ENCODE measurements at regions not wholly inside any gene's neighbourhood (a gene's known extent, or its start where the extent isn't known, plus 50 kb on each side); places are given as distances from the start of the nearest gene placed in this dataset.
"Not testable (repeated sequence)": the region's sequence is repeated elsewhere in the genome, so short reads cannot be mapped to it uniquely, and the experiment has no call there.

DNA sequence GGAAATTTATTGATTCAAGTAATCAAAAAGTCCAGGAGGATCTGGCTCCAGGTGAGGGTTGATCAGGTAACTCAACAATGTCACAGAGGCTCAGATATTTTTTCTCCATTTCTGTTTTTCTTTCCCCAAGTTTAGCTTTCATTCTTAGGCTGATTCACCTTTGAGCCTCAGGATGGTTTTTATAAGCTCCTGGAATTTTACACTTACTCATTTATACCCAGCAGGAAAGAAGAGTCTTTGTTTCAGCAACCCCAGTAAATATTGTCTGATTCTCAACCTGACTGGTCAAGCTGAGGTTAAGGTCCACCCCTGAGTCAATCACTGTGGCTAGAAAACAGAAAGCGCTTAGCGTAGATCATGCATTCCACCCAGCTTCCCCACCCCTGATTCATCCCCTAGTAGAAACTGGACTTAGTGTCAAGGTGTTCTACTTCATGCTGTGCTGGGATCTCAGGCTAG, 500.6 kb downstream of the KIF4B start:
- DNase-seq = no peak

DNA sequence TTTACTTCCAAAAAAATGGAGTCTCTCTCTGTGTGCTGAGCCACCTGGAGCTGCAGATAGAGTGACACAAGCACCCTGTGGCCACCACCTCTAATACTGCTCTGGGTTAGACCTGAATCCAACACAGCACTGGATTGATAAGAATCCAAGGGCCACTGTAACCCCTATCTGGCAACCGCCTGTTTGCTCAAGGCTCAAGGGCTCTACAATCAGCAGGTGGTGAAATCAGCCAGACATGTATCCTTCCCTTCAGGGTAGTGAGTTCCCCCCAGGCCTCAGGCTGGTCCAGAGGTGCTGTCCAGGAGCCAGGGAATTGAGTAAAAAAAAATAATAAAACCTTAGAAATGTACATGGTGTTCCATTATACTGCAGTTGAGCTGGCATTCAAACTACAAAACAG, 509.0 kb downstream of the KIF4B start:
- DNase-seq = no peak

DNA sequence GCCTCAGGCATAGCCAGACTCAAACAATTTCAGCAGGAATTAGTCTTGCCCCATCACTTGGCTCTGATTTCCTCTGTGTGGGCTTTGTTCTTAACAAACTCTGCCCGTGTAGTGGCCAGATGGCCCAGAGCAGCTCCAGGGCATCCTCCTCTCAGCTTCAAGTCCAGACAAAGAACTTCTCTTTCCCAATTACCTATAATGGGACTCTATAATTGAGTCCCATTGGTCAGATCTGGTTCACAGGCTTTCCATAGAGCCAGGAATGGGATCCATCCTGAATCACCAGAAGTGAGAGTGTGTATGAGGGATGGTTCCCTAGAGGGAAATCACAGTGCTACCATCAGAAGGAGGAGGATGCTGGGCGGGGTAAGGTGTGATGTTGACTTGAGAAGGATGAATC, 515.8 kb downstream of the KIF4B start:
- no peak for DNase-seq

DNA sequence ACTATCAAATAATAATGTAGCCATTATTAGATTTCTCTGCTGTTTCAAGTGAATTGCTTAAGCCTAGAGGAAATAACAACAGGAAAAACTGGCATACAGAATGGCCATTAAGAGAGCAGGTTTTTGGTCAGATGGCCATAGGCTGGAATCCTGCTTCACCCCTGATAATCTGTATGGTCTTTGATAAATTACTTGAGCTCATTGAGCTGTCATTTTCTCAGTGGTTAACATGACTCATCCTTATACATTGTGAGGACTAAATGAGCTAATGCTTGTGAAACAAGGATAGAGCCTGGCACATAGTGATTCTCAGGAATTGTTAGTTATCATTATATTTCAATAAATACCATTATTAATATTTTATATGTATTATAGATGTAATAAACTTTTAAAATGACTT, 516.5 kb downstream of the KIF4B start:
- no peak for DNase-seq

DNA sequence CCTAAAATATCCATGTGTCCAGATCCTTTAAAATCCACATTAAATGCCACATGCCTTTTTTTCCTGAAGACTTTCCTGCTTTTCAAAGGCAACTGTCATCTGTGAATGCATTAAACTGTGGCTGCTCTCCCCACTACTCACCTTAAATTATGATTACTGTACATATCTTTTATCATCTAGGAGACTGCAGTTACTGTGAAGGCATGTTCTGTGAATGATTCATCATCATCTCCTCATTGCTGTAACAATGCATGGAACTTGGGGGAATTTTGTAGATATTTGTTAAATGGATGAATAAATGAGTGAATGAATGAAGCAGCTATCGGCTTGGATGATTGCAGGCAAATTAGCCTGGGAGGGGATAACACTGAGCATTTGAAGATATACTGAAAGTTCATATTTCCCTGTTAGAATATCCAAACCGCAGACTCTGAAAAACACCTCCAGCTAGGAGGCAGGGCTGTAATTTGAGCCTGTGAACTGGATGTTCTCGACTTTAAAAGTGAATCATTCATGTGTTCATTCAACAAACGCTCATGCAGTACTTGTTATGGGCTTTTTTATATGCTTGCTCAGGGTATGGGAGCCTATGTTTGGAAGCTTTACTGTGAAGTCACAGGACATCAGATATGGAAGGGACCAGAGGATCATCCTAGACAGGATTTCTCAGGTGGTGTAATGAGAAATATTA, 519.2 kb downstream of the KIF4B start:
- DNase-seq = no peak

DNA sequence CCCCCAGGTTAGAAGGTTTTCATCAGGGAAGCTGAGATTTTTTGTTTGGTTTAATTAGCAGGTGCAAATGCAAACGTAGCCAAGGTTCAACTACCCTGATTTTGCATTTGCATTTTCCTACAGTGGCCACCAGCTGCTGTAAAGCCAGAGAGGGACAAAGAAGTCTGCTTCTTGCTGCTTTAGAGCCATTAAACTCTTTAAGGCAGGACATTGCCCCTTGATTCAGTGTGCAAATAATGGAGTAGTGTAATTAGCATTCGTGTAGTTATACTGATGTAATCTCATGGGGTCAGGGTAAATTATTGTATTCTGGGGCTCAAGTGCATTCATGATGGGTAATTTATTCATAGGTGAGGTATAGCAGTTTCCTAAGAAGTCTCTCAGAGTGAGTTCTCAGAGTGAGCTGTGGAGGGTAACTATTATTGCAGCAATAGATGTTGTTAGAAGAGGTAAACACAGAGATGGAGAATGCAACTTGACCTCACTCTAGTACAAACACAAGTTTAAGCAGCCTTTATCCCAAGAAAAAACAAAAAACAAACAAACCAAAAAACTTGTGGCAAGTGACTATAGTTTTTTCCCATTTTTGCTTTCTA, 526.5 kb downstream of the KIF4B start:
- no peak for DNase-seq

DNA sequence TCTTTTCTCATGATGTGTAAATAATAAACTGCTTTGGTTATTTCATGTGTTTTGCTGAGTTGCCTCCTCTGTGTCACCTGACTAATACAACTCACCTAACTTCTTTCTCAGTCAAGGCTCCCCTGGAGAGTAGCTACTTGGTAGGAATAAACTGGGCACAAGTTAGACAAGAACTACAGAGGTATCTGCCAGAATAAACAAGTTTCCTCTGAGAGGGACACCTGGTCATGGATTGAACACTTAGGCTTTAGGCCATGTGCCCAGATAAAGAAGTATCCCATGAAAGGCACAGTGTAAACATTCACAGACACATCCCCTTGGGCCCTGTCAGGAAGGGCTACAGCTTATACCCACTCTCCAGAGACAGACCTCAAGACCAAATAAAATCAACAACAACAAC, 532.5 kb downstream of the KIF4B start:
- no peak for DNase-seq

DNA sequence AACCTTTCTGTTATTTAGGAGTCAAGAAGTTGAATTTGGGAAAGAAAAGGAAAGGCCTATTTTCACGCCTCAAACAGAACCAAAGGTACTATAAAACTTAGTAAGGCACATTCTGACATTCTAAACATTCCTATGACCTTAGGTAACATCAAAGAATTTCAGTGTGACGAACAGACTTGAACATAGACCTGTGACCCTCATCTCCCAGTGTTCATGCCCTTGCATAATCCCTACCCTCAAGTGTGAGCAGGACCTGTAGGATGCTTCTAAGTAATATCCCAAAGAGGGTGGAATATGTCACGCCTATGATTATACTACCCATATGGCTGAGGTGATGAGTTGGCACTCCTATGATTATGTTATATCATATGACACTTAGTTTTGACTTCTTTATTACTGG, 540.9 kb downstream of the KIF4B start:
- no peak for DNase-seq

DNA sequence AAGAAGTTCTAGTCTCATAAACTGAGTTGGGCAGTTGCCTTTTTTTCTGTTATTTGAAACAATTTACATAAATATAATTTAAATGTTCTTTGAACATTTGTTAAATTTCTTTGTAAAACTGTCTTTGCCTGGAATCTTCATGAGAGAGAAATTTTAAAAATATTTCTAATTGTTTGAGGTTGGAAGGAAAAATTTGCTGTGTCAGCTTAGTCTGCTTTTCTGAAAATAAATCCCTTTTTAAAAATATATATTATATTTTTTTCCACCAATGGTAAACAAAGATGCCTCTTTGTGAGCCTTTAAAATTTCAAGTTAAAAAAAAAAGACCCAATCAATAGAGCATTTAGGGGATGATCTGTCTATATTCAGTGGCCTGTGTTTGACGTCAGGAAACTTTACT, 542.7 kb downstream of the KIF4B start:
- no peak for DNase-seq

DNA sequence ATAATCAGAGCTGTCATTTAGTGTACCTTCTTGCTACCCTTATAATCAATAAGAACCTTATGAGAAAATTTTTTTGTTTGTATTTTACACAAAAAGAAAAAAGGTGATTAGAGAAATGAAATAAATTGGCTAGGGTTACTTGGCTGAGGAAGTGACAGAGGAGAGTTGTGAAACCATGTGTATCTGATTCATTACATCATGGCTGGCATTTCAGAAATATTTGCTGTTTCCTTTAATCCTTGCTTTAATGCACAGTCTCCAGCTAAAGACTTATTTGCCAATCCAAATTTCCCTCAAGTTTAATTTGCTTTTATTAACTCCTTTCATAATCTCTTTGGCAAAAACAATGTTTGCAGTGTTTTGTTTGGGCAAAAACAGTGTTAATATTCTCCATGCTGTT, 543.1 kb downstream of the KIF4B start:
- DNase-seq = no peak

DNA sequence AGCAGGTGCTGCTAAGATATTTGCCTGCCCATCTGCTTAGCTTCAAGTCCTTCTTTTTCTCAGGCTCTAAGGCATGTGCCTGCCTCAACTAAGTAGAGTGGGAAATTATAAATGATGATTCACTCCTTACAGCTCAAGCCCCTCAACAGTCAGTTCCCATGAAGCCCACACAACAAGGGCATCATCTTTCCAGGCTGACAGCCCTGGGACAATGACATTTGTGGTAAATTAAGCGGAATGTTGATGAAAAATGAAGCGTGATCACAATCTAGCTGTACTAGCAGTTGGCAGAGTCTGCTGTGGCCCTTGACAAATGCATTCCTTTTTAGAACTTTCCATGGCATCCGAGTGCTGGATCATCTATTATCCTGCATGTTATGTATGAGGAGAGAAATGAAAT, 548.6 kb downstream of the KIF4B start:
- DNase-seq = no peak

DNA sequence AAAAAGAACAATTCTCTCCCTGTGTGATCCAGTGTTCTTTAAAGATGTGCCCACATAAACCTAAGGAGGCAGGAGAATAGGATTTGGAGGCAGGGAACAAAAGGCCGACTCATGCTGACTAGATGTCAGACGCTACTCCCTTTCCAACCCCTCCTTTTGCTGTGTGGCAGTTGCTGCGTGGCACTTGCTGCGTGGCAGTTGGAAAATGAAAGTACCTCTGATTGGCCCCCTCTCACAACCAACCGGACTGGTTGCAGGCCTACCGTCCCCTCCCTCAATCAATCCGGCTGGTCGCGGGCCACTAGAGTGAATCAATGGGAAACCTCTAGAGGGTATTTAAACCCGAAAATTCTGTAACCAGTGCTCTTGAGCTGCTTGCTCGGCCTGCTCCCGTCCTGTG, 551.0 kb downstream of the KIF4B start:
- DNase-seq = no peak

DNA sequence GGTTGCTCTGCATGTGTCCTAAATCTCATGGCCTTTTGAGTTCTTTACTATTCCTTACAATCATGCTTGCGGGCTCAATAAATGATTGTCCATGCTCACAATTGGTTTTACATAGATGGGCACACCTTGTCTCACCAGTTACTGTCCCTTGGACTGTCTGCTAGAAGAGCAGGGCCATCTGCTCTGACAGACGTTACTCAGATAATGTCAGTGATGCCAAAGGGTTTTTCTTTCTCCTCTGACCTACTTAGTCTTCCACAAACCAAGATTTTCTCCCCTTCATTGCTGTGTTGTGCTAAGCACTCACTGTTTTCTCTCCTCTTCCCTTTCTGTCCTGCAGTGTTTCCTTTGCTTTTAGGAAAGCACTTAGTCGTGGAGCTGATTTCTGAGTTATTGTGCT, 562.3 kb downstream of the KIF4B start:
- DNase-seq = no peak

DNA sequence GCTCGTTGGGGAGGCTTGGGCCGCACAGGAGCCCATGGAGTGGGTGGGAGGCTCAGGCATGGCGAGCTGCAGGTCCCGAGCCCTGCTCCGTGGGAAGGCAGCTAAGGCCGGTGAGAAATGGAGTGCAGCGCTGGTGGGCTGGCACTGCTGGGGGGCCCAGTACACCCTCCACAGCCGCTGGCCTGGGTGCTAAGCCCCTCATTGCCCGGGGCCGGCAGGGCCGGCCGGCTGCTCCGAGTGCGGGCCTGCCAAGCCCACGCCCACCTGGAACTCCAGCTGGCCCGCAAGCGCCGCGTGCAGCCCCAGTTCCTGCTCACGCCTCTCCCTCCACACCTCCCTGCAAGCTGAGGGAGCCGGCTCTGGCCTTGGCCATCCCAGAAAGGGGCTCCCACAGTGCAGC, 573.3 kb downstream of the KIF4B start:
- not testable (repeated sequence) for DNase-seq

DNA sequence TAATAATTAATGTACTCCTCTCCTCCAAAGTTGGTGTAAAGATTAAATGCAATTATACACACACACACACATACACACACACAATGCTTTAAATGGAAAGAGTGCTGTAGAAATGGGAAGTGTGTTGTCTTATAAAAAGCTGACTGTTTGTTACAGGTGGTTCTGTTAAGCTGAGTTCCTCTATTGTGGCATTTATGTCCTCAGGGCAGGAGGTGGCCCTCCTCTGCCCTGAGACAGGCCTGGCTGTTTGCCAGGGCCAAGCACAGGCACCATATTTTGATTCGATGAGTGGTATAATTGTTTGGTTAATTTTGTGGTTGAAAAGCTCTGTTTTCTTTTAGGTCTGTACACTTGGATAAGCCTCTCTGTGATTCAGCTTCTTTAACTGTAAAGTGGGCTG, 573.9 kb downstream of the KIF4B start:
- no peak for DNase-seq

DNA sequence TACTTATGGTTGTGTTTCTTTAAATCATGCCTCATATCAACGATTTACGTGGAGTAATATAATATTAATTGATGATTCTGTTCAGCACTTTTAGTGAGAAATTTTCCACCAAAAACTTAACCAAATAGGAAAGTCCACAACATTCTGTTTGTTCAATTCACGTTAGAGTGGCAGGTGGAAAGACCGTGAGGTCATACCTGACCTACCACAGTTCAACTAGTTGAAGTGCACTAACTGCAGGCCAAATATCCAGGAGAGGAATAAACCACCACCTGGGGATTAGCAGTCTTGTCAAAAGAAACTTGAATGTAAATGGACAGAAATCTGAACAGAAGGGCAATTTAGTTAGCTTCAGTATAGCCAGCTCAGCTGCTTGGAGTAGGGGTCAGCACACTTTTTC, 577.7 kb downstream of the KIF4B start:
- no peak for DNase-seq

DNA sequence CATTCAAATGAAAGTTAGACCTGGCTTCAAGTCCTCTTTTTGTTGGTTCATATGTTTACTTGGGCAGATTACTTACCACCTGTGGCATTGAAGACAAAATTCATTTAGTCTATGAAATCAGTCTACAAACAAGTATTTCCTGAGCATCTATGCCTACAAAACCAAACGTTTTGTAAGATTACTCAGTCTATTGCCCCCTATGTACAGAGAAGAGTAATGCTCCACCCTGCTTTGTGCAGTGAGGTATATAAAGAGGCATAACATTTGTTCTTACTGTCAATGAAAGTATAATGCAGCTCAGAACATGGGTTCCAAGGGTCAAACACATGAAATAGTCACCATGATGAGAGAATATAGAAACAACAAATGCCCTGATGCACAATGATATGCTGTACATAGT, 580.7 kb downstream of the KIF4B start:
- no peak for DNase-seq

DNA sequence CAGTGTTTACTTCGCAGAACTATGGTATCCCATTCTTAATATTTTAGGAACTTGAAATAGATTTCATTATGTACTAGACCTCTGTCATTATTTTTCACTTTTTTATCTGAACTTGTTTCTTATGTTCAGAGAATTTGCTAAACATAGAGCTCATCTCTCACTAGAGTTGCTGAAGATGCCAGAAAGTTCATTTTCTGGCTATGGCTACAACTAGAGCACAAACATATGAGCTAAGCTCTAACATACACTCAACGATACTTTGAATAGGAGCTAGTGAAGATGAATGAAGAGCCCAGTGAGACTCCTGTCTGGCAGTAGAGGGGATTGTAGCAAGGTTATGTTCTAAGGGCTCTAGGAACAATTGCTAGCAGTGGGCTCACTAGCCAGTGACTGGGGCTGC, 582.2 kb downstream of the KIF4B start:
- no peak for DNase-seq

DNA sequence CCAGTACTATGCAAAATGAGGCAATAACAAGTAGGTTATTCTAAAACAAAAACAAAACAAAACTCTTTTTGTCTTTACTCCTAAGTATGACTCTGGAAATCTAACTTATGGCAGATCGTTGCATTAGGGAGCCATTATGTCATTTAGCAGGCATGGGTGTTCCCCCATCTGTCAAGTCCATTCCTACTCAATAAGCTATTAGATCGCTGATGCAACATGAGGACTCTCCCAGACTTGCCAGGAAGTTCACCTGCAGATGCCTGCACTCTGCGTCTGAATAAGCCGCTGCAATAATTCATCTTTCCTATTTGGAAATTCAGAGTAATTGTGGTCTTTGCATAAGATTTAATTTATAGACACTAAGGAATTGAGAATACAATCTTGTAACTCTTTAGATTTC, 585.0 kb downstream of the KIF4B start:
- no peak for DNase-seq

DNA sequence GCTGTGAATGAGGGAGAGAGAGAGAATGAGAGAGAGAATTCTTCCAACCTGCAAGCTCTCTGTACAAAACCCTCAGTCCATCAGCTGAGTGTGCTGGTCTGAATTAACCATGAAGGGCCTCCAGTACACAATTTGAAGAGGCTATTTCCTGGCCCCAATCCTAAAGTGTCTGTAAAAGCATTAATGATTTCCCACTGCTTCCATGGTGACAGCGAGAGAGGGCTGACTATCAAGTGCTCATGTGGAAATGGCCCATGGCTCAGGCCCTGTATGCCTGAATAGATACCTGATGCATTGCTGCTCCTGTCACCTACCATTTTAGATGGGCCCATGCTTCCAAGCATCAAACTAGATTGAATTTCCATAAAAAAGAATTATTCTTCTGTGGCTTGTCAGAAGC, 592.4 kb downstream of the KIF4B start:
- DNase-seq = no peak

DNA sequence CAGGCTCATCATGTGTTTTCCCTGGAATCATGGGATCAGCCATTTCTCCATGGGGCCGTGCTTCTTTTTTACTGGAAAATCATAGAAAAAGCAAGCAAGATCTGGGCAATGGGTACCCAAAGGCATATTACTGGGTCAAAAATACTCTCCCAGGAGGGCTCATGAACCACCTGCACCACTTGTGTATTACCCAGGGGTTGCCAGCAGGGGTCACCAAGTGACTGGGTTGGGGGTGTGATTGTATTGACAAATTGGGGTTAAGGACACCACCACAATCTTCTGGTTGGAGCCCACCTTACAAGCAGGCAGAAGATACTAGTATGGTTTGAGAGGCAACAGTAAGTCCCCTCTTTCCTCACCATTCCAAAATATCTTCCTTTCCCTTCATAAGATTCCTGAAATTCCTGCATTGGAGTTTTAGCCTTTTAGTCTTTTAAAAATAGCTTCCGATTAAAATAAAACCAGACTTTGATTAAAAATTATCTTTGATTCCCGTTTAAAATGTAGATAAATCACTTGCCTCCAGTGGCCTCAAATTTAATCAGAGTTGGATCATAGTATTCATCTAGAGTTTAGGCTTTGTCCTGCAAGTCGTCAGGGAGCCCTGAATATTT, 603.3 kb downstream of the KIF4B start:
- DNase-seq = no peak

DNA sequence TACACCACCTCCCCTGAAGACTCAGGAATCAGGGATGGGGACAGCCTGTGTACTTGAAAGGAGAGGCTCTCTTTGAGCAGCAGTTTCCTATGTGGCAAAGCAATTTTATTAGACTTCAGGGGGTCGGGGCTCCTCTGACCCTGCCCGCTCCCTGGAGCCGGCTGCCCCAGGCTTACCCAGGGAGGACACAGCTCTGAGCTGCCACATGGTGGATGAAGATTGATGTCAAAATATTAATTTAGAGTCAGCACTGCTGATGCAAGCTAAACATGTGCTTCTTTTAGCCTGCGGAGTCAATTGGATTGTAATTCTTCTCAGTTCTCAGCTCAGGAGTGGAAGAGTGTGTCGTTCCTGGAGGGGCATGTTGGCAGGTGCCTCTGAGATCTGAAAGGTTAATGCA, 606.1 kb downstream of the KIF4B start:
- DNase-seq = no peak

DNA sequence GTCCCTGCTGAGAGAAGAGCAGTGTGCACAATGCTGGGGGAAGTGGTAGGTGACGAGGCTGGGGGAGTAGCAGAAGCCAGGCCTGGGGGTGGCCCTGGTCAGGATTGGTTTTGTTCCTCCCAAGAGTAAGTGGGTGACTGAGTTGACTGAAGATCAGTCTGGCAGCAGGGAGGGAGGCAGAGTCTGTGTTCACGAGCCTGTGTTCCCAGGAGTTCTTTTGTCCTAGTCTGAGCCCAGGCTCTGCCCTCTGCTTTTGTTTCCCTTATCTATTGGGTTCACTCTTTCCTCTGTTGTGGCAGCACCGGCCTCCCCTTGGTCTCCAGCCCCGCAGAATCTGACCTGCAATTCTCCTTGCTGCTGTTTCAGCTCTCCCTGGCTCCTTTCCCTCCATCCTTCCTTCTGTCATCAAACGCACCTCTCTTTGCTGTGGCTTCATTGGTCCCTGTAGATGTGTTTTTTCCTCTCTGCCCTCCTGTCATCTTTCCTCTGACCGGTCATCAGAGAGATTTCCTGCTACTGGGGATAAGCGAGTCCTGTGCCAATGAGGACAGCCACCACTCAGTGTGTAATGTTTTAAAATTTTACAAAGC, 607.4 kb downstream of the KIF4B start:
- no peak for DNase-seq

DNA sequence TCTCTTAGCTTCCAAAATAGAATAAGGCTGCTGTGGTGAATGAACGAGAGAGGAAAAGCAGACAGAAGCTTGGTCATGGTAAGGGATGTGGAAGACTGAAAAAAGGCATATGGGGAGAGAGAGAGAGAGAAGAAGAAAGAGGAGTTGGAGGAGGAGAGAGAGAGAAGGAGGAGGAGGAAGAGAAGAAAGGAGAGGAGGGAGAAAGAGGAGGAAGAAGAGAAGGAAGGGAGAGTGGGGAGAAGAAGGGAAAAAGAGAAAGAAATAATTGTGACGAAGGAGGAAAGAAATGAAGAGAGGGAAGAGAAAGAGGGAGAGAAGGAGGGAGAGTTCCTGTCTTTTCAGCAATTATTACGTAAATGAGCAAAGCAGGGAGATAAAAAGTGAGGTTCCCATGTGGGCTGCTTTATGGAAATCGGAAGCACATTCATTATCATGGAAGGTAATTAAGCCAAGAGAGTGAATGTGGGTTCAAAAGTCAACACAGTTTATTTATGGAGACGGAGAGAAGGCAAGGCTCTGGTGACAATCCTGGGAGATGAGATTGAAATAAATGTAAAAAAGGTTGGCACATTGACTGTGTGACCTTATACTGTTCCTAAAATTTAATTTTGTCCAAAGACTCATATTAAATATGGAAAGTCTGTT, 611.2 kb downstream of the KIF4B start:
- no peak for DNase-seq
